Nucleus accumbens (tissue), 56 donors: ENCODE measurements at regions not wholly inside any gene's neighbourhood (a gene's known extent, or its start where the extent isn't known, plus 50 kb on each side); places are given as distances from the start of the nearest gene placed in this dataset.

Experiments used
- DNase-seq, 56 donors: peaks; one replicate each; lab custom pipeline; 2025; lab: John Stamatoyannopoulos, UW

GRCh38 chr2:226581661-226582060 lies 218.0 kb downstream of the IRS1 start:
- DNase-seq = no peak

GRCh38 chr2:226581004-226581403 lies 218.6 kb downstream of the IRS1 start:
- DNase-seq = no peak

DNA sequence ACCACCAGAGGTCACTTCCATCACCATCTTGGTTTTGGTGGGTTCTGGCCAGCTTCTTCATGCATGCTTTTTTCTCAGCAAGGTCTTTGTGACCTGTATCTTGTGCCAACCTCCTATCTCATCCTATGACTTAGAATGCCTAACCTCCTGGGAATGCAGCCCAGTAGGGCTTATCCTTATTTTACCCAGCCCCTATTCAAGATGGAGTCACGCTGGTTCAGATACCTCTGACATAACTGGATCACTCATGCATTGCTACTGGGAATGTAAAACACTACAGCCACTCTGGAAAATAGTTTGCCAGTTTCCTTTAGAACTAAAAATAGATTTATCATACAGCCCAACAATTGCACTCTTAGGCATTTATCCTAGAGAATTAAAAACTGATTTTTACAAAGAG lies 219.2 kb downstream of the IRS1 start:
- DNase-seq = no peak

GRCh38 chr2:226579519-226579918 lies 220.1 kb downstream of the IRS1 start:
- no peak for DNase-seq

DNA sequence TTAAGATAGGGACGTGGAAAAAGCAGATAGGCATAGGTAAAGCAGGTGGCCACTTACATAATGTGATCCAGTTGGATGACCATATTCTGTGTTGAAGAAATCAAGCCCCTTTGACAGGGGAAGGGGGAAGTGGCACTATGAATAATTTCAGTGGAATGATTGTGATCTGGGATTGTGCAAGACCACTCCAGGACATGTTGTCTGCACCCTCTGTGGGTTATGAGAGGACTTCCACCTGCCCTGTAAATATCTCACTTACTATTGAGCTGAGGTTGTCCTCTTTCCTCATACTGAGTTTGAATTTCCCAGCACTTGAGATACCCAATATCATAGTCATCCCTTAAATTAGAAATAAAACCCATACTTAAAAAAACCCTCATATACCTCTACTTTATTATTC lies 220.7 kb downstream of the IRS1 start:
- DNase-seq = no peak

DNA sequence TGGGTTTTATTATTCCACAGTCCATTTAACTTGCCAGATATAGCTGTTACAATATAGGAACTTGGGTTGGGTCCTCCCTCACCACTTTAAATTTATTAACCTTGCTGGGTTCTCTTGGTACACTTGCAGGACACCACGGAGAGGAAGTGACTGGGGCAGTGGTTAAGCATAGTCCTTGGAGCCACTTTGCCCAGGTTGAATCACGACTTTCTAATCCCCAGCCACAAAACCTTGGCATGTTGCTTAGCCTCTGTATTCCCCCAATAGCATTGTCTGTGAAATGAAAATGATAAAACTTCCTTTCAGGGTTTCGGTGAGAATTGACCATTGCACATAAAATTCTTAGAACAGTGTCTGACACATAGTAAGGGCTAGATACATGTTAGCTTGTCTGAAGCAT lies 221.2 kb downstream of the IRS1 start:
- DNase-seq = no peak

DNA sequence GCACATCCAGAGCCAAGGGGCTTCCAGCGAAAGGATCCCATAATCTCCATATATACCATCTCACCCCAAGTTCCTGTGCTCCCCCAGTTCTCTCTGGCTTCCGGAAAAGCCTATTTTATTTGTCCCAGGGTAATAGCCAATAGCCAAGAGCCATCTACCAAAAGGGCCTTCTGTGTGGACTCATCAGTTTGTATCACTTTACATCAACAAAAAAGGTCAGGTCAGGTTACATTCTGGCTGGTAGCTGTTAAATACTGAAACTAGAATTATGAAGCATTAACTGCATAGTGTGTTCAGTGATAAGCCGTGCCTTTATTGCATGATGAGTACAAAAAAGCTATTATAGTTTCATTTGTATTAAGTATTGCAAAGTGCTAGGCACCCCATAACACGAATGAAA lies 223.7 kb downstream of the IRS1 start:
- DNase-seq = no peak

- no peak for DNase-seq
These were observed 226.5 kb downstream of the IRS1 start for GRCh38 chr2:226573158-226573557.

- DNase-seq = no peak
These were observed 235.0 kb downstream of the IRS1 start for GRCh38 chr2:226564667-226565066.

- DNase-seq = peak in 9 of 56 donors; percentile 1 to 59 (median 14)
These were observed 237.7 kb downstream of the IRS1 start for GRCh38 chr2:226561962-226562361.

GRCh38 chr2:226560325-226560724 lies 239.3 kb downstream of the IRS1 start:
- DNase-seq = no peak

GRCh38 chr2:226559536-226559935 lies 240.1 kb downstream of the IRS1 start:
- no peak for DNase-seq

GRCh38 chr2:226558418-226558817 lies 241.2 kb downstream of the IRS1 start:
- DNase-seq = no peak

DNA sequence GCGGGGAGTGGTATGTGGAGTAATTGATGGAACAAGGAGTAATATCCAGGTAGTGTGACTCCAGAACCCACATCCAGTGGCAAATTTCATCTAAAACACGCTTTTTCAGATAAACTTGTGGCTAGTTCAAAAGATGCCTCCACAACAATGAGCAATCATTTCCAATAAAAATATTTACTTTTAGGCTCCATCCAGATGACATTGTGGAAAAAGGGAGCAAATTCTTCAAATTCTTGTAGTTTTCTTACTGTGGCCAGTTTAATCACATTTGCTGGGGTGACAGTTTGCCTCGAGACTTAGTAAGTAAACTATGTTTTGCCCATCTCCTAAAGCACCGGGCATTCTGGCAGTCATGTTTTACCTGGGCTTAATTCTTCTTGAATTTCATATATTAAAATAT lies 243.6 kb downstream of the IRS1 start:
- DNase-seq = no peak

GRCh38 chr2:226554701-226555100 lies 244.9 kb downstream of the IRS1 start:
- no peak for DNase-seq

GRCh38 chr2:226553333-226553732 lies 246.3 kb downstream of the IRS1 start:
- no peak for DNase-seq

- no peak for DNase-seq
These were observed 246.9 kb downstream of the IRS1 start for GRCh38 chr2:226552571-226553285.

- no peak for DNase-seq
These were observed 247.9 kb downstream of the IRS1 start for GRCh38 chr2:226551522-226552250.

GRCh38 chr2:226550801-226551200 lies 248.8 kb downstream of the IRS1 start:
- no peak for DNase-seq

DNA sequence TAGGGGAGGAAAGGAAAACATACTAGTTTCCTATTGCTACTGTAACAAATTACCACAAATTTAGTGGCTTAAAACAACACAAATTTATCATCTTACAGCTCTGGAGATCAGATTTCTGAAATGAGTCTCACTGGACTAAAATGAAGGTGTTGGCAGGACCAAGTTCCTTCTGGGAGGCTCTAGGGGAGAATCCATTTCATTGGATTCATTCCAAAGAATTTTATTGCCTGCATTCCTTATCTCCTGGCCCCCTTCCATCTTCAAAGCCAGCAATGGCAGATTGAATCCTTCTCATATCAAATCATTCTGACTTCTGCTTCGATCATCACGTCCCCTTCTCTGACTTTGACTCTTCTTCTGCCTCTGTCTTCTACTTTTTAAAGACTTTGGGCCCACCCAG lies 250.9 kb downstream of the IRS1 start:
- DNase-seq = no peak

GRCh38 chr2:226544596-226545210 lies 254.9 kb downstream of the IRS1 start:
- DNase-seq = no peak
